IPS-NIHi11 (cell line): ENCODE measurements at regions not wholly inside any gene's neighbourhood (a gene's known extent, or its start where the extent isn't known, plus 50 kb on each side); places are given as distances from the start of the nearest gene placed in this dataset.

Experiments
- DNase-seq: peaks from one replicate; pipeline ENCODE4 v3.0.0; 2012; ENCODE audit warnings: mixed read lengths, low spot score

DNA sequence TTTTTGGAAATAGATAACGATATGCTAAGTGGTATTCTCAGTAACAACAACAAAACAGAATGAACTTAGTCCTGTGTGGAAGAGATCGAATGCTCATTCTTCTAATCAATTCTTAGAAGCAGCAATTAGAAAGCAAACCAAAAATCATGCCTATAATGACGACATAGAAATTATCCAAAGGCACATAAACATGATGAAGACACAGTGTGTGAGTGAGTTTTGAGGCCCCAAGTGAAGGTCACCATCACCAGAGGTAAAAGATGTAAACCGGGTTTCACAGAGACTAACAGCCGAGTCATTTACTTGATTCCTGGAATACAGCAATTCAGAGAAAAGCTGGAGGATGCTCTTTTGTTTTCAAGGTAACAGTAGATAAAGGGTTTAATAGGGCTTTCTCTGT is 509.2 kb downstream of the TDRD15 start:
- no peak for DNase-seq

DNA sequence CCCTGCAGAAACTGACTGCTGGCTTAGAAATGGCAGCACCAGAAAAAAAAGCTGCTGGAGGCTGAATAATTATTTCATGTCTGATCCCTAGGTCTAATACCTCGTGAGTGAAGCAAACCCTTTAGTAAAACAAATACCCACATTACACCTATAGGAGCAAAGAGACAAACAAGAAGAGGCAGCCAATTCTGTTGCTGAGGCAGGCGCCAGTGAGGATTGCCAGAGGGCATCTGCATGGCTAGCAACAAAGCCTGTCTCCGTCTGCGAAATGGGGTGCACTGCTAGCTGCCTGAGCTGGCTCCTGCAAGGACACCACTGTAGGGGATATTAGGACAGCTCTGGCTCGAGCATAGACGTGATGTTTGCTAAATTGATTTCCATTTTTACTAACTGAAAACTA is 509.7 kb downstream of the TDRD15 start:
- DNase-seq = no peak

DNA sequence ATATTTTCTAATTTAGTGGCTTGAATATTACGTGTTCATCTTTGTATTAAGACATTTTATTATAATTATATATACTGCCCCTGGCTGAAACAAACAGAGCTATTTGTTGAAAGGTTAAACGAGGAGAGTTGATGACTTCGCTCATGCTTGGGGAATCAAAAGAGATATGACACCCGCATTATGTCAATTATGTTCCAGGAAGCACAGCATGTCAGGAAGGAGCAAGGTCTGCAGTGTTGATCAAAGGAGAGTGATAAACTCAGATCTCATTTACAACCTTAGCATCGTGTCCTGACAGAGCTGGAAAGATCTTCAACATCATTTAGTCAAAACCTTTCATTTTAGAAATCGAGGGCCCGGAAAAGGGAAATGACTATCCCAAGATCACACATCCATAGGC is 510.1 kb downstream of the TDRD15 start:
- no peak for DNase-seq

DNA sequence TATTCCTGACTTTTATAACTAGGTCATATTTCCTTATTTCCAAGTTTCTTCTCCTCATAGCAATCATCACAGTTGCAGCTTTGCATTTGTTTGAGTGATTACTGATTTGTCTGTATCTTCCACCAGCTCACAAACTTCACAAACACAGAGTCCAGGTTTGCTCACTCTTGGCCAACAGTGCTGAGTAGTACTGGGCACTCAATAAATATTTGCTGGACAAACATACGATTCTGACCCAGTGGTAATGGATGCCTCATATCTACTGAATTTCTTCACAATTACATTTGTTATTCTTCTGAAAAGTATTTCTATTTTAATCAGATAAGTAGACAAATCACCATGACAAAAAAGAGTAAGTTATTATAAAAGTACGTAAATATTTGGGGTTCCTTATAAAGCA is 516.3 kb downstream of the TDRD15 start:
- no peak for DNase-seq

DNA sequence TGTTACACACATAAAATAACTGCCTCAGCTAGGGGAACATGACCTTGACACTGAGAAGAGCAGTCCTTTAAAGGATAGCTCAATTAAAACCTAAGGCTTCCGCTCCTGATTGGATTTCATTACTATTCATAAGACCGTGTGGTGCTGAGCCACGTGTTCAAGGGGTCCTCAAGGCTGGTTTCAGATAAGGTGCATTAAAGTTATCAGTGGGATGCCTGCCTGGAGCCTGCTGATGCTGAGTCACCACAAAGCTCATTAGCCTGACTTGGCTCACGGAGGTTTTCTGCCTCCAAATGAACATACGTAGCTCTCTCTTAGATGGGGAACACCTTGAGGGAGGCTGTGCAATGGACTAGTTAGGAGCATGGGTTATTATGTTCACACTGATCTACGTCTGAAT is 518.9 kb downstream of the TDRD15 start:
- DNase-seq = peak; percentile 14

DNA sequence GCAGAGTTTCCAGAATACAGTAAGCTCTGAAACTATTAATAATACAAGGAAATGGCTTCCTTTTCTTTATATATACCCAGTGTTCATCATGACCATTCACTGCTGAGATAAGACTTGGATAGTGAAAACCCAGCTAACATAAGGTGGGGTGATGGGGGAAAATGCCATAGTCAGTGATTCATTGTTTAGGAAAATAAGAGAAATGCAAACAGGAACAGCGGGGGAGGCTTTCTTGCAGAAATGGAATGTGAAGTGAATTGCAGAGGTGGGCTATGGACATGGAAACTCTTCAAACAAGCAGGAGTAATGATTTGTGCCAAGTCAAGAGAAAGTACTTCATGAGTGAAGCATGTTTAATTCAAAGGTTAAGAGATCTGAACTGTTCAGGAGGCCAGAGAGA is 519.4 kb downstream of the TDRD15 start:
- DNase-seq = no peak

DNA sequence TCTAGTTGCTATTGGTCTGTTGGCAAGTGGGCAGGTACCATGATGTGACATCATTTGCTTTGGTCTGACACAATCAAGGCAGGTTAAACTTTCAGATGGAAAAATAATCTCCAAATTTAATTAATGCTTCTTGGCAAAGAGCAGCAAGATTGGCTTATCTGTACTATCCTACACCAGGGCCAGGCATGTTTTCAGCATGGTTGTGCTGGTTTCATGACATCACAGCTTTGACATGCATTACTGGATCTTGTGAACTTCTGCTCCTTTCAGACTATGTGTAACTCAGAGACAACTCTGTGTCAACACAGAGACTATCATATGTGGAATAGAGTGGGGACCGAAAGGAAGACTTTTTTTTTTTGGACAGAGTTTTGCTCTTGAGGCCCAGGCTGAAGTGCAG is 520.5 kb downstream of the TDRD15 start:
- no peak for DNase-seq

DNA sequence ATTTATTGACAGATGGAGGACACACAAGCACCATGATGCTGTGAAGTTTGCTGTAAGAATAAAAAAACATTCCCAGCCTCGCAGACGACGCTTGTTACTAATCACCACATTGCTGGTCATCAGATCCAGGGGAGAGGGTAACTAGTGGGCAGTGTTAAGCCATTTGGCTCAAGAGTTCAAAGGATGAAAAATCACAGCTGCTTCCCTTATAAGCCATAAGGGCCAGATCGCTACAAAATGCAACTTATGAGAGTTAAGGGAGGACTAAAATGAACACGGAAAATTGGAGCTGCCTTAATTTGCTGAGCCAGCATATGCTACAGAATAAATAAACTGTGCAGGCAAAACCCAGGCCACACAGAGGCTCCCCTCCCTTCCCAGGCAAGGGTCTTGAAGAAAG is 522.6 kb downstream of the TDRD15 start:
- no peak for DNase-seq

DNA sequence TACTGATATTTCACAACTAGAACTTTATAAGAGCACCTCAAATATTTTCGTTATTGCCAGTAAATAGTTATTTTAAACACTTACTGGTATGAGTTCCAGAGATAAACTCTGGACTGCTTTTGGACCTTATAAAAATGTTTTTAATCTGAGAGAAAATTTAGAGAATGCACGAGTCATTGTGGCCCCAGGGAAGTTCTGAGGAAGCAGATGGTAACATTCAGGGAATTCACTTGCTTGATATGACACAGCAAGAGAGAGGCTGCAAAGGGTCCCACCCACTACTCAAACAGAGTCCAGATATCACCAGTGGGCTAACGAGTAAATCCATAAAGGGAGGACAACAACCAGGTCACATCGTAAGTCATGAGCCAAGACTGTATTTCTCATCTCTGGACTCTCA is 526.8 kb downstream of the TDRD15 start:
- DNase-seq = no peak

DNA sequence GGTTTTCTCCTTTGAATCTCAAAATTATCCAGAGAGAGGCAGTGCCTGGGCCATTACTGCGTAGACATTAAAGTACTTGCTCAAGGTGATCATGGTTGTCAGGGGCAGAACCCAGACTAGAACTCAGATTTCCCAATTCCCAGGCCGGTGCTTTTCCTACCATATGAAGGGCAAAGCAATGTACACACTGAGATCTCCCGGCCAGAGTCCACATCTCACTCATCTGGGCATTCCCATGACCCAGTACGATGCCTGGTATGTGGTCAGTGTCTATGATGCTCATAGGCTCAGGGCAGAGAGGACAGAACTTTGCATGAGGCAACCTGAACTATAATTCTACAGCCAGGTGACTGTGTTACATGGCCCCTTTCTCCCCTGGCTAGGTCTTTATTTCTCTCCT is 531.4 kb downstream of the TDRD15 start:
- DNase-seq = no peak

DNA sequence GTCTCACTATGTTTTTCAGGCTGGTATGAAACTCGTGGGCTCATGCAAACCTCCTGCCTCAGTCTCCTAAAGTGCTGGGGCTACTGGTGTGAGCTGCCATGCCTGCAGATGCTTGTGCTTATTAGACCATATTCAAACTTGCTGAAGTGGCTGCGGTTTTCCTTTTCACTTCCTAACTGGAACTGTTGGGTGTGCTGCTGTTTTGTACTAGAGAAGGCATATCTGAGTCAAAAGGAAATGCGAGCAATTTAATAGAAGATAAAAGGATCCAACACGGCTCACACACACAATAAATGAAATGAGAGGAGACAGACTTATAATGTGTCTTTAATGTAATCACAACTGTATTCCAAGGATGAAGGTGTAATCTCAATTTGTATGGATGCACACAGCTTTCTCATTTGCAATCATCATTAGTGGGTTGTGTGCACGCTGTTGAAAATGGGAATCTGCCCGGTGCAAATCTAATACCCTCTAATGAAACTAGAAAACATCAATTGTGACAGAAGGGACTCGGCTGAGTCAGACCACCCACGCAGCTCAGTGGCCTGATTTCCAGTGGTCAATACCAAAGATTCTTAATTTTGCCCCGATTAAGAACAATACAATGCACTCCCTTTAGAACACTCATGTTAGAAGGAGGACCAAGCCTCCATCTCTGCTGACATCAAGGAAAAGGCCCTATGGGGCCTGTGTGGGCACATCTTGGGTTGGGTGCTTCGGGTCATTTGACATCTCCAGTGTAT is 532.7 kb downstream of the TDRD15 start:
- no peak for DNase-seq

DNA sequence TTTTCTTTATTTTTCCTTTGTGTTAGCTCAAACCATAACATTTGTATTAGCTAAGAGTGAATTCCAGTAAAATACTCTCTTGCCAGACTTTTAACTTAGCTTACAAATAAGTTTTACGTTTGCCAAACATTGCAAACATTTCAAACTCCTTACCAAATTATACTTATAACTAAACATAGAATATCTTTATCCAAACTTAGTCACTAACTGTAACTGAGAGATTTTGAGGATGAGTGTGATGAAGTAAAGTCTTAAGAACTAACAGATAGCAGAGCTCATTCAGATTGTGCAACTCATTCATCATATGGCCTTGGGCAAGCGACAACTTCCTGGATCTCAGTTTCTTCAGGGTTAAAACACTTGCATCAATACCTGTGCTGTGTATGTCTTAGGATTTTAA is 533.7 kb downstream of the TDRD15 start:
- no peak for DNase-seq

DNA sequence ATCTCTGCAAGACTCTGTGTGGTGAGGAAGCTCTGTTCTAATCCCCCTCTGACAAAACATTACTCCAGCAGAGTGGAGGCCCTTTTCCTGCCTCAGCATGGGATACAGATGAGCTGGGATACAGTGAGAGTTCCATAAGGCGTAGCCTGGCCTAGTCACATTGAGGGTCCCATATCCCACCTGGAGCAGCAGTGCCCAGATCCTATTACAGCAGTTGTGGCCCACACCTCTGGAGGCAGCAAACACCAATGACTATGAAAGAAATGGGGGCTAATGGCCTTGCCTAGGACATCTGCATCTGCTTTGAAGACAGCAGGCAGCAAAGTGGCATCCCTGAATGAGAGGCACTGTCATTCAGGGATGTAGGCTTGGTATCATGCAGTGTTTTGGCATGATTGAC is 534.5 kb downstream of the TDRD15 start:
- DNase-seq = no peak

DNA sequence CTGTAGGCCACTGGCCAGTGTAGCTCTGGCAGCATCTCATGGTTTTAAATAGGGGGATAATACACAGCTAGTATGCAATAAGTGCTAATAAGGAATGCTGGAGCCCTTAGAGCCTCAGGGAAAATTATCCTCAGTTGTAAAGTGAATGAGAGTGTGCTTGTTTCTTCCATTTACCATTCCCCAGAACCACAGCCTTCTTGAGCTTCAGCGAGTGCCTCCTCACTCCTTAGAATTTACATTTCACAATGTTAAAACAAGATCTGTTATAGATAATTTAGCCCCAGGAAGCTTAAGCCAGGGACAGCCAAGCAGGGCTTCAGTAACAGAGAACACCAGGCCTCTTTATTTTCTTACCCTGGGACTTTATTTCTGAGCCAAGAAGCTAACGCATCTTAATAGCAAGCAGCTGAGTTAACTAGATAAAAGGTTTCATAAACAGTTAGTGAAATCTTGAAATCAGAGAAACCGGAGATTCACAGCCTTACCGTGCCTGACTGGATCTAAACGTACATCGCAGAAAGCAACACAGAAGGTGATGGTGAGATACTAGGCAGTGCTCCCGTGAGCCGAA is 535.2 kb downstream of the TDRD15 start:
- no peak for DNase-seq

DNA sequence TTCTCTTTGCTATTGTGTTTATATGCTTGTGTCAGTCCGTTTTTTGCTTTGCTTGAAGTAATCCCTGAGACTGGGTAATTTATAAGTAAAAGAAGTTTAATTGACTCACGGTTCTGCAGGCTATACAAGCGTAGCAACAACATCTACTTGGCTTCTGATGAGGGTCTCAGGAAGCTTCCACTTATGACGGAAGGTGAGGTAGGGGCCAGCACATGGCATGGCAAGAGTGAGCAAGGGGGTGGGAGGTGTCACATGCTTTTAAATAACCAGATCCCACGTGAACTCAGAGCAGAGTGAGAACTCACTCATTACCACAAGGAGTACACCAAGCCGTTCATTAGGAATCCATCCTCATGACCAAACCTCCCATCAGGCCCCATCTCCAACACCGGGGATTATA is 540.3 kb downstream of the TDRD15 start:
- DNase-seq = no peak

DNA sequence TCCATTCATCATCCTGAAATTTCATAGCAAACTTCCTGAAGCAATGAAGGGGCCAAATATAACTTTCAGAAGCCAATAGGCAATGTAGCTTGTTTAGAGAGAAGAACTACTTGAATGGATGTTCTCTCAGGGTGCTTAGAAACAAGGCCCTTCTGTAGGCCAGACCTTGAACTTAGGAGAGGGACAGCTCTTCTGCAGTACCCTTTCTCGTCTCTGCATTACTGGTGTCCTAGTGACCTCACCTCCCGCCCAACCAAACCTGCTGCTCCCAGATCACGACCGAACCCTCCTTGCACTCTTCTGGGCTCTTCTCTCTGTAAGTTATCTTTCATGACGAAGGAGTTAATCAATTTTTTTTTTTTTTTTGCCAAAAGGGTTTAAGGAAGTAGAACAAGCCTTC is 543.9 kb downstream of the TDRD15 start:
- no peak for DNase-seq

DNA sequence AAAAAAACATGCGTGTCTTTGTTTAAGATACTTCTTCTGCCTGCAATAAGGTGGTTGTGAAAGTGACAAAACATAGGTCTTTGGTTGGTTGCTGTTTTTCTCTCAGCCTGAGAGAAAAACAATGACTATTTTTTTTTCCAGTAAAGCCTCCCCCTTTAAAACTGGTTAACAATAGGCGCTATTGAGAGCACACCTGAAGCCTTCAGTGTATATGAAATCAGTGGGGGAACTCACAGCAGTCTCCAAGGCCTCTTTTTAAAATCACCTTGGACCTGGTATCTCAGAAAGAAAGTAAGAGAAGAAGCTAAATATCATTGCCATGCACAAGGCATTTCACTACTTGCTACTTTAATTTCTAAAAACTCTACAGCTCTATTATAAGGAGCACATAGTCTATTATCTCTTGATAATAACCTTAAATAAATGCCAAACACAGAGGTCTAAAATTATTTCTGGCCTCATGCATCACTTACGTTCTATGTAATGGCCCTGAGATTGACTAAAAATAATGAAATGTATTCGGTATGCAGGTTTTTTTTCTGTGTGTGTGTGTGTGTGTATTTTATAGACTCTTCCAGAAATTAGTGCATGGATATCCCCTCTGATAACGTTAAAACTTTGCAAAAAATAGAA is 544.4 kb downstream of the TDRD15 start:
- no peak for DNase-seq

DNA sequence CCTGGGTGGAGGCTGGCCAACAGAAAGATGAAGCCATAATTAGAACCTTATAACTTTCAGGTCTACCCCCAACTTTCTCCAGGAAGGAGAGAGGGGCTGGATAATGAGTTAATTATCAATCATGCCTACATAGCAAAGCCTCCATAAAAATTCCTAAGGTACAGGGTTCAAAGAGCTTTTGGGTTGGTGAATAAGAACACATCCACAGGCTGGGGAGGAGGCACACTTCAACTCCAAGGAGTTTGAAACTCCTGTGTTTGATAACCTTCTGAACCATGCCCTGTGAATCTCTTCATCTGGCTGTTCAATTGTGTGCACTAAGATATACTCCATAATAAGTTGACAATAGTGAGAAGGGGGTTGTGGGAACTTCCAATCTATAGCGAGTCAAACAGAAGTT is 552.3 kb downstream of the TDRD15 start:
- DNase-seq = no peak

DNA sequence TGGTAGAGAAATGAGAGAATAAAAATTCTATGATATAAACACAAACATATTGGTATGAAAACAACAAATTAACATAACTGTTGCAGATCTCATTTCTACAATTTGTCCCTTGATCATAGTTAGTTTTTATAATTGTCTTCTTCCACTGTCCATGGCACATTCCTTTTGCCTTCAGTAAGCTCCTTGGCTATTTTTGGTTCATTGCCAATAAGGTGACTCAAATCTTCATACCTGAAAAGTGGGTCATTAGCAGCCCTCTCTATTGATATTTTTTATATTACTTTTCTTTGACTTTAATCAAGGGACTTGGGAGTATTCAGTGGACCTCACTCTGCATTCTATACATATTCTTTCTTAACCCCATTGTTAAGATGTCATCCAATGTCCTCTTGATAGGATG is 552.9 kb downstream of the TDRD15 start:
- no peak for DNase-seq

DNA sequence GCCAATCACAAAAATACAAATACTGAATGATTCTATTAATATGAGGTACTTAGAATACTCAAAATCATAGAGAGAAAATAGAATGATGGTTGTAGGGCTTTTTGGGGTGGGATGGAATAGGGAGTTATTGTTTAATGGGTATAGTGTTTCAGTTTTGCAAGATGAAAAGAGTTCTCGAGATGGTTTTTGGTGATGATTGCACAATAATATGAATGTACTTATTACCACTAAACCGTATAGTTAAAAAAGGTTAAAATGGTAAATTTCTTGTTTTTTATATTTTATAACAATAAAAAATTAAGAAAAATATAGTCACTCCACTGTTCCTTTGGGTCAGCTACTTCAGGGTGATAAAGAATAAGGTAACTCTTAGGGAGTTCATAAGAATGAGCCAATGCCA is 560.1 kb downstream of the TDRD15 start:
- no peak for DNase-seq

DNA sequence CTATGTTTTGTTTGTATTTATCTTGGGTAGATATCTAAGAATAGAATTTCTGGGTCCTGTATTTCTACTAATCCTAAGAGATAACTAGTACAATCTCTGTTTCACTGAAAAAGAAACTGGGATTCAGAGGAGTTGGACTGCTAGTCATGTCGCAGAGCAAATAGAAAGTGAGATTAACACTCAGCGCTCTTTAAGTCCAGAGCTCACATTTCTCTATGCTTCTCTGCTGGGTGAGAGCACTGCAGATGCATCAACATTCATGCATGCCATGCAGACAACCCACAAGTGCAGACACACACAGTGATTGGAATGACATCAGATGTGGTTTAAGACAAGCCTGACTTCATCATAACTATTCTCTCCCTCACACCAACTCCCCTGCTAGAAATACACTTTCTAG is 563.8 kb downstream of the TDRD15 start:
- no peak for DNase-seq

DNA sequence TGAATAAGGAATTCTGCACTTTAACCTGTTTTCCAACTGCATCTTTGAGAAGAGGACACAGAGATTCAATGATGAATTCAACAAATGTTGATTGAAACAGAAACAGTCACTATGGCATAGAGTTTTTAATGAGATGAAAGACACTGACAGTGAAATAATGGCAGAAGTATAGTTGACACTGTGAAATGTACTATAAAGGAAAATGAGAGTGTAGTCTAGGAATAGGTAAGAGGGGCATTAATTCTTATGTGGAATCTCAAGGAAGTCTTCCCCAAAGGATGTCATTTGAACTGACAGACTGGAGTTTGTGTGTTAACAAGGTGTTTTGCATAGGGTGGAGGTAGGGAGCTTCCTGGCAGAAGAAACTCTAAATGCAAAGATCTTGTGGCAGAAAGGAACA is 566.2 kb downstream of the TDRD15 start:
- no peak for DNase-seq

DNA sequence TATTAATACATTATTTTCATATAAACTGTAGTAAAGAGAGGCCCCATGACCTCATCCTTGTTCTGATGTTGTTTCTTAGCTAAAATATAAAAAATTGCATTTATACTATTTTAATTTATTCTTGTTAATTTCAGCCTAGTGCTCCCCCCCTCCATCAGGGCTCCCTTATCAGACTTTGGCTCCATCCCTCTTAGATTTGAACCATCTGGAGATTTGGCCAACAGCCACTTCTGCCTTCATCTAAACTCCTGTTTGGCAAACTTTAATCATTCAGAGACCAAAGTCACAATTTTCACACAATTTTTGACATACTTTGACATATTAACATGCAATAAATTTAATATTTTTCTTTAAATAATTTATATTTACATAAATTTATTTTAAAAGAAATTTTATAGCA is 569.3 kb downstream of the TDRD15 start:
- no peak for DNase-seq
